HG03354 (cell line): ENCODE measurements at regions not wholly inside any gene's neighbourhood (a gene's known extent, or its start where the extent isn't known, plus 50 kb on each side); places are given as distances from the start of the nearest gene placed in this dataset.
"Not testable (repeated sequence)": the region's sequence is repeated elsewhere in the genome, so short reads cannot be mapped to it uniquely, and the experiment has no call there.

Experiments used
- ATAC-seq: cut with Tn5 transposase; IDR thresholded peaks from one replicate; pipeline ENCODE4 v1.9.1; 2021; ENCODE audit warnings: mild to moderate bottlenecking; ENCODE audit not compliant: unreplicated experiment, poor library complexity, severe bottlenecking

DNA sequence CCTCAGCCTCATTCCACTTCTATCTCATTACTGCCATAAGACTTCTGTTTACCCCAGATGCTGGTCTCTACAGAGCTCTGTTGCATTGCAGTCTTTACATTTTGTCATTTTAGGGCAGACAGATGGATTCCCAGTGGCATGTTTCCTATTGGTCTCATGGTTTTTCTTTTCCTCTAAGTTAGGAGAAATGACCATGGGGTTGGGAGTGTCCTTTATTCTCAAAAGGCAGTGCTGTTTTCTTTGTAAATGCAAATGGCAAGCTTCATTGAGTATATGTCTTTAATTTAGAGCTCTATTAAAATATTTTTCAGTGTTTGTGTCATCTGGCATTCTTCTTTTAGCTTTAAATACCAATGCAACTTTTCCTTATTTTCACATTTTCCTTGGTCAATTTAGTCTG is 57.0 kb downstream of the MSTN start:
- no peak for ATAC-seq

DNA sequence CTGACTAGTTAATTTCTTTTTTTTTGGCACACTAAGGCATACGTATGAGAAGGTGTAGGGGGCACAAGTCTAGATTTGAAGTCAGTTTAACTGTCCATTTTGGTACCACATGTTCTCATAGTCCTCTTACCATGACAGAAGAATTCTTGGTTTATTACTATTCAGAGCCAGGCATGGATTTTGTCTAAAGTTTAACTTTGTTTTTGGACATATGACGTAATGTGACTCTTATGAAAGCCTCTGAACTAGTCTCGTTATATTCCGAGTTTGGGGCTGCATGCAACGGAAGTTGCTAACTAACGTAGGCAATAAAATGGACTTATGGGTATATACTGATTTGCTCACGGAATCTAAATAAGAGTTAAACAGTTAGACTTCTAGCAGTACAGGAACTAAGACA is 62.9 kb downstream of the MSTN start:
- no peak for ATAC-seq

GRCh38 chr2:189998665-189999064 is 63.9 kb downstream of the MSTN start:
- not testable (repeated sequence) for ATAC-seq

GRCh38 chr2:189997016-189997415 is 65.5 kb downstream of the MSTN start:
- ATAC-seq = no peak

GRCh38 chr2:189995679-189996078 is 66.8 kb downstream of the MSTN start:
- no peak for ATAC-seq

- no peak for ATAC-seq
Measured at GRCh38 chr2:189982780-189983394, 79.6 kb downstream of the MSTN start.

DNA sequence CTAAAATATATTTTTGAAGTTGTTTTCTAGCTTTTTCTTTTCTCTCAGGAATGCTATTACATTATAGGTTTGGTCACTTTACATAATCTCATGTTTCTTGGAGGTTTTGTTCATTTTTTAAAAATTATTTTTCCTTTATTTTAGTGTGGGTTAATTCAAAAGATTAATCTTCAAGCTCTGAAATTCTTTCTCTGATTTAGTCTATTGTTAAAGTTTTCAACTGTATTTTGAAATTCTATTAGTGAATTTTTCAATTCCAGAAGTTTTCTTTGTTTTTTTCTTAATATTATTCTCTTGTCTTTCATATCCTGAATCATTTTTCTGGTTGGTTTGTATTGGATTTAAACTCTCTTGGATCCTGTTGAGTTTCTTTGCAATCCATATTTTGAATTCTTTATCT is 80.4 kb downstream of the MSTN start:
- no peak for ATAC-seq

- ATAC-seq = not testable (repeated sequence)
Measured at GRCh38 chr2:189976488-189976887, 86.0 kb downstream of the MSTN start.

- ATAC-seq = no peak
Measured at GRCh38 chr2:189960346-189960745, 102.2 kb downstream of the MSTN start.

GRCh38 chr2:189959450-189959849 is 103.1 kb downstream of the MSTN start:
- no peak for ATAC-seq

DNA sequence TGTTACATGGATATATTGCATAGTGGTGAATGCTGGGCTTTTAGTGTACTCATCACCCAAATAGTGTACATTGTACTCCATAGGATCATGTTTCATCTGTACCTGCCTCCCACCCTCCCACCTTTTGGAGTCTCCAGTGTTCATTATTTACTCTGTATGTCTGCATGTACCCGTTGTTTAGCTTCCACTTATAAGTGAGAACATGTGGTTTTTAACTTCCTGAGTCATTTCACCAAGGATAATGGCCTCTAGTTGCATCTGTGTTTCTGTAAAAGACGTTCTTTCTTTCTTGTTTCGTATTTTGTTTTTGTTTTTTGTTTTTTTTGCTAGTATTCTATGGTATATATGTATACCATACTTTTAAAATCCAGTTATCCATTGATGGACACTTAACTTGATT is 107.5 kb downstream of the MSTN start:
- peak; percentile 67 for ATAC-seq

DNA sequence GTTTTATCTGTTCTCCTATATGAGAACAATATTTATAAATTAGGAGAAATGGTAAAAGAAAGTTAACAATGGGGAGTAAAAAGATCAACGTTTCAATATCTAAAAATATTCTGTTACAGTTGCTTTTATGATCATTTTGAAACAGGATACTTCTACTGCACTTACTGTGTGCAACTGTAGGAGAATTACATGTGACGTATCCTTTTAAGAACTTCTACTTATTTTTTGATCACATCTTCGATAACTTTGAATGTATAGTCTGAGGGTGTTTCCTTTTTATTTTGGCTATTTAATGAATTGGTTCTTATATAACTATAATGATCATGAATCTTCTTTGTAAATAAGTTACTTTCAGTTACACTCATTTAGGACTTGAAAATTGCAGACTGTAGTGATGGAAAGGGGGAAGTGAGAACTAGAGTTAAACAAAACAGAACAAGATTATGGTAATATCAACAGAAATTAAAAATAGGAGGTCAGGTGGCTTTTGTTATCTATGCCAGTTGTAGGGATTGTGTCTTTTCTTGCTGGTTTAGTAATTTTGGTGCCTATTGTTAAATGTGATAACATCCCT is 109.9 kb downstream of the MSTN start:
- ATAC-seq = peak; percentile 91

DNA sequence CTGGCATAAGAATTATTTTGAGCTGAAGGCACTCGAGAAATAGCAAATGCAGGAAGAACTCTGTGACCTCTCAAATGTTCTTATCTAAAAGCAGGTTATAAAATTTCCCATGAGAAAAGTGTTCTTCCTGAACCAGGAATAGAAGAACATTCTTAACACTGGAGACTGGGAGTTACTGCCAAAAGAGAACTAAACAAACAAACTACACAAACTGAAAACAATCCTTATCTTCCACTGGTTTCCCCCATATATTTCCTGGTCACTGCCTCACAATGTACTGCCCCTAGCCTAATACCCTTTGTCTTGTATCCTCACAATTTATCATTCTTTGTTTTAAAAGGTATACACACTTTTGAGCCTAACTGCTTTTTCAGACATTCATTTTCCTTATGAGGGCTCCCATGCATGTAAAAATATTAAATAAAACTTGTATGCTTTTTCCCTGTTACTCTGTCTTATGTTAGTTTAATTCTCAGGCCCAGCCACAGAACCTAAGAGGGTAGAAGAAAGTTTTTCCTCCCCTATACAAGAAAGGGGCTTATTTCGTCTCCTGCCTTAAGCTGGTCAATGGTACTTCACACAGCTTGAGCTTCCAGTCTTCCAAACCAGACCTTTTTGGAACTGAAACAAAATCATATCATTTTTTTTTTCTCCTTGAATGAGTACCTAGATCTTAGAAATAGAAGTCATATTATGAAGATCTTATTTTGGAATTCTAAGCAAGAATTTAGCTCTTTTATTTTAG is 110.6 kb downstream of the MSTN start:
- peak; percentile 25 for ATAC-seq

DNA sequence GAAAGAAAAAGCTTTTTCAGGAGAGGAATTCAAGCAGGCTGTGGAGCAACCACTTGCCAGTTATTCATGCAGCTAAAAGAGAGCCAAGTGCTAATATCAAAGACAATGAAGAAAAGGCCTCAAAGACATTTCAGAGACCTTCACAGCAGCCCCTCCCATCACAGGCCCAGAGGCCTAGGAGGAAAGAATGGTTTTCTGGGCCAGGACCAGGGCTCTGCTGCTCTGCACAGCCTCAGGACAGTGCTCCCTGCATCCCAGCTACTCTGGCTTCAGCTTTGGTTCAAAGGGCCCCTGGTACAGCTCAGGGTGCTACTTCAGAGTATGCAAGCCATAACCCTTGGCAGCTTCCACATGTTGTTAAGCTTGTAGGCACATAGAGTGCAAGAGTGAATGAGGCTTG is 119.5 kb downstream of the MSTN start:
- no peak for ATAC-seq

GRCh38 chr2:189940913-189941312 is 121.6 kb downstream of the MSTN start:
- no peak for ATAC-seq

GRCh38 chr2:189937691-189938090 is 124.8 kb downstream of the MSTN start:
- no peak for ATAC-seq

DNA sequence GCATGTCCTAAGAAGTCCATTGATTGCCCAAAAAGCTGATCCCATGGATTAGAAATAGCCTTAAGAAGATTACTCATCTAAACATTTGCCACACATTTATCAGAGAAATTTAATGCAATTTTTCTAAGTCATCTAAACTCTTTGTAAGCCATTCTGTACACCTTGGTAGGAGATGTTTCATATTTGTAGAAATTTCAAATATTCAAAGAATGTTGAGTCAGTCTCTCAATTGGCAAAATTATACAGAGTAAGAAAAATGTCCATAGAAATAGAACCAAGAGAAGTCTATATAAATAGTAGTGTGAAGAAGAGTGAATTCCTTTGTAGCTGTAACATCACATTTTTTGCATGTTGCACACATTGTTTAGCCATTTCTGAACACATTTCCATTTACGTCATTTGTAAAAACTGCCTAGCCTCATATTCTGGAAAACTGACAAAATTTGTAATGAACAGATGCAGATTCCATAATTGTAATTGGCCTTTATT is 128.6 kb downstream of the MSTN start:
- no peak for ATAC-seq

GRCh38 chr2:189933041-189933440 is 129.5 kb downstream of the MSTN start:
- peak; percentile 98 for ATAC-seq

DNA sequence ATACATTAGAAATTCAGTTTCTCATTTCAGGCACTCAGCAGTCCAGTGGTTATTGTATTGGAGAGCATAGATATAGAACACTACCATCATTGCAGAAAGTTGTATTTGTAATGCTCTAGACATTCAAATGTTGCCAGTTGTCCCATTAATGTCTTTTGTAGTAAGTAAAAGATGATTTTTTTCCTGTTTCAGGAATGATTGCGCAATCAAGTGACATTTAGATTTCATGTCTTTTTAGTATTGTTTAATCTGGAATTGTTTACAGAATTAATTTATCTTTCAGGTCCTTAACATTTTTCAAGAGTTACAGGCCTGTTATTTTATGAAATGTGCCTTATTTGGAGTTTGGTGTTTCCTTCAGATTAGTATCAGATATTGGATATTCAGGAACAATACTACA is 134.7 kb downstream of the MSTN start:
- ATAC-seq = no peak
